ENCODE measurements at regions not wholly inside any gene's neighbourhood (a gene's known extent, or its start where the extent isn't known, plus 50 kb on each side); places are given as distances from the start of the nearest gene placed in this dataset.

- no peak overlapping the region for H3K27ac Mint-ChIP-seq
- H3K27me3 Mint-ChIP-seq, result peaks cover 0 to under 1% of the 10 kb centered on the region in 2 donors
- H3K36me3 Mint-ChIP-seq, result no peaks in the 10 kb centered on the region
- H3K9me3 Mint-ChIP-seq, result no peaks in the 10 kb centered on the region
- H3K4me1 Mint-ChIP-seq (ENCODE audit: low read depth in 2 of 2), result no peaks in the 10 kb centered on the region
- DNase-seq (ENCODE audit: low spot score), result no peak
- ATAC-seq, result no peak
- no peak overlapping the region for H3K4me3 Mint-ChIP-seq
Measured at GRCh38 chr11:115581871-115582639, 77.8 kb upstream of the CADM1 start.

- peaks cover 0 to 8% of the 10 kb centered on the region in 2 donors for H3K27me3 Mint-ChIP-seq
- H3K27ac Mint-ChIP-seq, result no peak overlapping the region
- no peaks in the 10 kb centered on the region for H3K36me3 Mint-ChIP-seq
- no peak overlapping the region for H3K4me3 Mint-ChIP-seq
- DNase-seq (ENCODE audit: low spot score) (no peak), ATAC-seq (no peak)
- H3K4me1 Mint-ChIP-seq (ENCODE audit: low read depth in 2 of 2), result no peaks in the 10 kb centered on the region
- H3K9me3 Mint-ChIP-seq, result no peaks in the 10 kb centered on the region
Measured at GRCh38 chr11:115580927-115581680, 76.9 kb upstream of the CADM1 start.

GRCh38 chr11:115580416-115580815 lies 76.2 kb upstream of the CADM1 start:
- DNase-seq (ENCODE audit: low spot score), result no peak
- no peak overlapping the region for H3K27ac Mint-ChIP-seq

GRCh38 chr11:115579181-115579825 lies 75.1 kb upstream of the CADM1 start:
- no peak overlapping the region for H3K27ac Mint-ChIP-seq
- H3K4me3 Mint-ChIP-seq, result no peak overlapping the region
- ATAC-seq (no peak), DNase-seq (ENCODE audit: low spot score) (no peak)
- peaks cover 0 to 16% of the 10 kb centered on the region in 2 donors for H3K27me3 Mint-ChIP-seq
- no peaks in the 10 kb centered on the region for H3K9me3 Mint-ChIP-seq
- H3K36me3 Mint-ChIP-seq, result no peaks in the 10 kb centered on the region
- H3K4me1 Mint-ChIP-seq (ENCODE audit: low read depth in 2 of 2), result no peaks in the 10 kb centered on the region

More at GRCh38 chr11:115580416-115580815, 76.2 kb upstream of the CADM1 start:
- no peaks in the 10 kb centered on the region for H3K9me3 Mint-ChIP-seq
- peaks cover 0 to 9% of the 10 kb centered on the region in 2 donors for H3K27me3 Mint-ChIP-seq
- no peaks in the 10 kb centered on the region for H3K4me1 Mint-ChIP-seq (ENCODE audit: low read depth in 2 of 2)
- no peak for ATAC-seq
- no peak overlapping the region for H3K4me3 Mint-ChIP-seq
- H3K36me3 Mint-ChIP-seq, result no peaks in the 10 kb centered on the region

- H3K36me3 Mint-ChIP-seq, result no peaks in the 10 kb centered on the region
- no peak for ATAC-seq
- H3K27ac Mint-ChIP-seq, result no peak overlapping the region
- no peak for DNase-seq (ENCODE audit: low spot score)
- H3K4me3 Mint-ChIP-seq, result no peak overlapping the region
- peaks cover 0 to 16% of the 10 kb centered on the region in 2 donors for H3K27me3 Mint-ChIP-seq
- no peaks in the 10 kb centered on the region for H3K9me3 Mint-ChIP-seq
- no peaks in the 10 kb centered on the region for H3K4me1 Mint-ChIP-seq (ENCODE audit: low read depth in 2 of 2)
Measured at GRCh38 chr11:115578275-115578674, 74.1 kb upstream of the CADM1 start.

- Mint-ChIP-seq H3K27me3 (peaks cover 0 to 17% of the 10 kb centered on the region in 2 donors), H3K4me1 (ENCODE audit: low read depth in 2 of 2) (no peaks in the 10 kb centered on the region), H3K4me3 (no peak overlapping the region), H3K27ac (no peak overlapping the region), H3K9me3 (no peaks in the 10 kb centered on the region), H3K36me3 (no peaks in the 10 kb centered on the region)
- DNase-seq (ENCODE audit: low spot score), result no peak
- ATAC-seq, result no peak
Measured at GRCh38 chr11:115577701-115578100, 73.5 kb upstream of the CADM1 start.

GRCh38 chr11:115576606-115577380 lies 72.6 kb upstream of the CADM1 start:
- Mint-ChIP-seq H3K27me3 (peaks cover 5 to 26% of the 10 kb centered on the region in 2 donors), H3K4me3 (no peak overlapping the region), H3K27ac (no peak overlapping the region), H3K36me3 (no peaks in the 10 kb centered on the region), H3K9me3 (peaks cover 5% of the 10 kb centered on the region), H3K4me1 (ENCODE audit: low read depth in 2 of 2) (no peaks in the 10 kb centered on the region)
- ATAC-seq, result no peak
- no peak for DNase-seq (ENCODE audit: low spot score)

GRCh38 chr11:115572551-115572950 lies 68.3 kb upstream of the CADM1 start:
- Mint-ChIP-seq H3K4me1 (ENCODE audit: low read depth in 2 of 2) (no peaks in the 10 kb centered on the region), H3K4me3 (no peak overlapping the region), H3K27ac (no peak overlapping the region), H3K27me3 (peaks cover 5 to 40% of the 10 kb centered on the region in 2 donors), H3K9me3 (peaks cover 5% of the 10 kb centered on the region), H3K36me3 (no peaks in the 10 kb centered on the region)
- DNase-seq (ENCODE audit: low spot score) (no peak), ATAC-seq (no peak)

GRCh38 chr11:115566180-115566764 lies 62.1 kb upstream of the CADM1 start:
- Mint-ChIP-seq H3K4me3 (no peak overlapping the region), H3K4me1 (ENCODE audit: low read depth in 2 of 2) (no peaks in the 10 kb centered on the region), H3K9me3 (peaks cover 2% of the 10 kb centered on the region), H3K27ac (no peak overlapping the region), H3K27me3 (peaks cover 6 to 41% of the 10 kb centered on the region in 2 donors), H3K36me3 (no peaks in the 10 kb centered on the region)
- no peak for ATAC-seq
- DNase-seq (ENCODE audit: low spot score), result no peak

GRCh38 chr11:115564851-115565250 lies 60.6 kb upstream of the CADM1 start:
- H3K27me3 Mint-ChIP-seq, result peaks cover 6 to 43% of the 10 kb centered on the region in 2 donors
- ATAC-seq (no peak), DNase-seq (ENCODE audit: low spot score) (no peak)
- no peaks in the 10 kb centered on the region for H3K36me3 Mint-ChIP-seq
- no peak overlapping the region for H3K4me3 Mint-ChIP-seq
- H3K9me3 Mint-ChIP-seq, result peaks cover 2% of the 10 kb centered on the region
- no peaks in the 10 kb centered on the region for H3K4me1 Mint-ChIP-seq (ENCODE audit: low read depth in 2 of 2)
- H3K27ac Mint-ChIP-seq, result no peak overlapping the region

GRCh38 chr11:115561116-115561515 lies 56.9 kb upstream of the CADM1 start:
- DNase-seq (ENCODE audit: low spot score) (no peak), ATAC-seq (no peak)
- Mint-ChIP-seq H3K4me3 (no peak overlapping the region), H3K27ac (no peak overlapping the region), H3K27me3 (peaks cover 2 to 23% of the 10 kb centered on the region in 2 donors), H3K4me1 (ENCODE audit: low read depth in 2 of 2) (no peaks in the 10 kb centered on the region), H3K36me3 (no peaks in the 10 kb centered on the region), H3K9me3 (peaks cover 2% of the 10 kb centered on the region)

- no peak overlapping the region for H3K27ac Mint-ChIP-seq
- peaks cover 2% of the 10 kb centered on the region for H3K9me3 Mint-ChIP-seq
- H3K36me3 Mint-ChIP-seq, result no peaks in the 10 kb centered on the region
- H3K4me1 Mint-ChIP-seq (ENCODE audit: low read depth in 2 of 2), result no peaks in the 10 kb centered on the region
- no peak overlapping the region for H3K4me3 Mint-ChIP-seq
- DNase-seq (ENCODE audit: low spot score) (no peak), ATAC-seq (no peak)
- H3K27me3 Mint-ChIP-seq, result peaks cover 2 to 23% of the 10 kb centered on the region in 2 donors
Measured at GRCh38 chr11:115558635-115559034, 54.4 kb upstream of the CADM1 start.

- peaks cover 2 to 17% of the 10 kb centered on the region in 2 donors for H3K27me3 Mint-ChIP-seq
- DNase-seq (ENCODE audit: low spot score) (no peak), ATAC-seq (no peak)
- H3K4me3 Mint-ChIP-seq, result no peak overlapping the region
- no peaks in the 10 kb centered on the region for H3K4me1 Mint-ChIP-seq (ENCODE audit: low read depth in 2 of 2)
- H3K9me3 Mint-ChIP-seq, result peaks cover 2% of the 10 kb centered on the region
- no peaks in the 10 kb centered on the region for H3K36me3 Mint-ChIP-seq
- H3K27ac Mint-ChIP-seq, result no peak overlapping the region
Measured at GRCh38 chr11:115557681-115558080, 53.5 kb upstream of the CADM1 start.

Measured in natural killer cell treated with Interleukin-12 subunit alpha and Interleukin-12 subunit beta and Interleukin-15 and Interleukin-18, amount 100 ng/mL, for 72 hours (primary cell).